Ovary (tissue), 3 donors: ENCODE measurements at regions not wholly inside any gene's neighbourhood (a gene's known extent, or its start where the extent isn't known, plus 50 kb on each side); places are given as distances from the start of the nearest gene placed in this dataset.

Experiments
- EP300 ChIP-seq: sonication (generic); formaldehyde crosslinking; IDR thresholded peaks from one replicate; pipeline ENCODE4 v1.6.1; 2017; ENCODE audit warnings: antibody characterized with exemption
- POLR2A ChIP-seq: fragments of 450-650 bp; IDR thresholded peaks from one replicate; pipeline ENCODE4 v1.6.1; 2017; ENCODE audit warnings: antibody characterized with exemption, mild to moderate bottlenecking, moderate library complexity
- TF ChIP-seq, protein P1 (sequence below), 3 donors: fragments of 450-650 bp in 2 of 3; fragments of 200-600 bp in 1 of 3; IDR thresholded peaks; one replicate each; pipeline versions ENCODE4 v1.5.1 to v1.8.0; 2016 to 2022; ENCODE audit warnings: antibody characterized with exemption in 3 of 3, mild to moderate bottlenecking in 1 of 3
- donor health status: DM: no; HTN: no; CAD: no.

DNA sequence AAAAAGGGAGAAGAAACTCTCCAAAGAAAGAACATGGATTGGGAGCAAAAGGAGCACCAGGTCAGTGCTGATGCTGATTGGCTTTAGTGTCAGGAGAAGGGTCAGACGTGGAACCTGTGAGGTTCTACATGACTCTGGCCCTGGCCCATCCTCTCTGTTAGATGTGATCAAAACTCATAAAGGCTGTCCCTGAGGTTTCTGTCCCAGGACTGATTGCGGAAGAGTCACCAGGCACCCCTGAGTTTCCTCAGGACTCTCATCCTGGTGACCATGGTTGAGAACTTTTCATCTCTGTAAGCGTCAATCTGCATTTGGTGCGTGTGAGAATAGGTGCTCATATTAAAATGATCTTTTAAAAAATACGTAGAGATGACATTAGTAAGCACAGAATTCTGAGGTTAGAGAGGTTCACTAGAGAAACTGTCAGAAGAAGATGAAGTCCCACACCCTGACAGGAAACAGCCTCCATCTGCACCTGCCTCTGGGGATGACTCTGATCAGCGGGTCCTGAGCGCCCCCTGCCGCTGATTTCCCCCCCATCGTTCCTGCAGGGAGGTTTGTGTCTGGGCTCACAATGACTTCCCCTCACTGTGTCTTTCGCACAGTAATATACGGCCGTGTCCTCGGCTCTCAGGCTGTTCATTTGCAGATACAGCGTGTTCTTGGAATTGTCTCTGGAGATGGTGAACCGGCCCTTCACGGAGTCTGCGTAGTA, 741.8 kb downstream of the TMEM121 start:
- TF ChIP-seq EP300 (no peak), POLR2A (no peak)
- TF ChIP-seq, protein P1, sequence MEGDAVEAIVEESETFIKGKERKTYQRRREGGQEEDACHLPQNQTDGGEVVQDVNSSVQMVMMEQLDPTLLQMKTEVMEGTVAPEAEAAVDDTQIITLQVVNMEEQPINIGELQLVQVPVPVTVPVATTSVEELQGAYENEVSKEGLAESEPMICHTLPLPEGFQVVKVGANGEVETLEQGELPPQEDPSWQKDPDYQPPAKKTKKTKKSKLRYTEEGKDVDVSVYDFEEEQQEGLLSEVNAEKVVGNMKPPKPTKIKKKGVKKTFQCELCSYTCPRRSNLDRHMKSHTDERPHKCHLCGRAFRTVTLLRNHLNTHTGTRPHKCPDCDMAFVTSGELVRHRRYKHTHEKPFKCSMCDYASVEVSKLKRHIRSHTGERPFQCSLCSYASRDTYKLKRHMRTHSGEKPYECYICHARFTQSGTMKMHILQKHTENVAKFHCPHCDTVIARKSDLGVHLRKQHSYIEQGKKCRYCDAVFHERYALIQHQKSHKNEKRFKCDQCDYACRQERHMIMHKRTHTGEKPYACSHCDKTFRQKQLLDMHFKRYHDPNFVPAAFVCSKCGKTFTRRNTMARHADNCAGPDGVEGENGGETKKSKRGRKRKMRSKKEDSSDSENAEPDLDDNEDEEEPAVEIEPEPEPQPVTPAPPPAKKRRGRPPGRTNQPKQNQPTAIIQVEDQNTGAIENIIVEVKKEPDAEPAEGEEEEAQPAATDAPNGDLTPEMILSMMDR (IDR thresholded peaks at IDR 0.05): no peak
